Mesendoderm (in vitro differentiated cells): ENCODE measurements at regions not wholly inside any gene's neighbourhood (a gene's known extent, or its start where the extent isn't known, plus 50 kb on each side); places are given as distances from the start of the nearest gene placed in this dataset.
"Not testable (repeated sequence)": the region's sequence is repeated elsewhere in the genome, so short reads cannot be mapped to it uniquely, and the experiment has no call there.

Experiments used
- DNase-seq: peaks from one replicate; pipeline ENCODE4 v3.0.0; 2013
- H2AK5ac ChIP-seq: 2 replicates; pipeline ENCODE4 v1.6.1; 2013; ENCODE audit warnings: low read length, inconsistent platforms
- H2BK120ac ChIP-seq: 2 replicates; pipeline ENCODE4 v1.6.1; 2013; ENCODE audit warnings: low read depth, mild to moderate bottlenecking, low read length, moderate library complexity, mixed read lengths
- H2BK15ac ChIP-seq: replicated peaks from 2 replicates; pipeline ENCODE4 v1.6.1; 2013; ENCODE audit warnings: low read depth, mild to moderate bottlenecking, moderate library complexity
- H2BK5ac ChIP-seq: 2 replicates; pipeline ENCODE4 v1.6.1; 2013; ENCODE audit warnings: low read length, inconsistent platforms
- H3K18ac ChIP-seq: 2 replicates; pipeline ENCODE4 v1.6.1; 2013; ENCODE audit warnings: mild to moderate bottlenecking, low read length, mixed read lengths
- H3K23ac ChIP-seq: one replicate; pipeline ENCODE4 v1.6.1; 2013; ENCODE audit warnings: low read length
- H3K27ac ChIP-seq: 2 replicates; pipeline ENCODE4 v1.5.1; 2013; ENCODE audit warnings: low read depth, mild to moderate bottlenecking, inconsistent platforms, low read length, moderate library complexity
- H3K27me3 ChIP-seq: 2 replicates; pipeline ENCODE4 v1.6.1; 2013; ENCODE audit warnings: low read length, control low read depth, mild to moderate bottlenecking, inconsistent platforms; ENCODE audit not compliant: insufficient read depth, poor library complexity
- H3K36me3 ChIP-seq: 2 replicates; pipeline ENCODE4 v1.6.1; 2013; ENCODE audit warnings: low read length, inconsistent platforms; ENCODE audit not compliant: control insufficient read depth, insufficient read depth
- H3K4ac ChIP-seq: one replicate; pipeline ENCODE4 v1.6.1; 2013; ENCODE audit warnings: low read depth, mild to moderate bottlenecking, low read length, moderate library complexity
- H3K4me1 ChIP-seq: 2 replicates; pipeline ENCODE4 v1.6.1; 2013; ENCODE audit warnings: low read depth, low read length, inconsistent platforms; ENCODE audit not compliant: control insufficient read depth
- H3K4me2 ChIP-seq: 2 replicates; pipeline ENCODE4 v1.6.1; 2013; ENCODE audit warnings: low read length
- H3K4me3 ChIP-seq: 2 replicates; pipeline ENCODE4 v1.5.1; 2013; ENCODE audit warnings: mild to moderate bottlenecking, low read length
- H3K56ac ChIP-seq: one replicate; pipeline ENCODE4 v1.6.1; 2013; ENCODE audit warnings: low read length
- H3K79me1 ChIP-seq: 2 replicates; pipeline ENCODE4 v1.6.1; 2013; ENCODE audit warnings: low read length, inconsistent platforms
- H3K79me2 ChIP-seq: 2 replicates; pipeline ENCODE4 v1.6.1; 2013; ENCODE audit warnings: mild to moderate bottlenecking, low read length; ENCODE audit not compliant: control insufficient read depth, insufficient read depth
- H3K9ac ChIP-seq: 2 replicates; pipeline ENCODE4 v1.6.1; 2013; ENCODE audit warnings: low read length, inconsistent platforms
- H4K5ac ChIP-seq: one replicate; pipeline ENCODE4 v1.6.1; 2013; ENCODE audit warnings: low read length
- H4K8ac ChIP-seq: one replicate; pipeline ENCODE4 v1.6.1; 2013; ENCODE audit warnings: low read depth, mild to moderate bottlenecking, control low read depth, low read length, moderate library complexity
- WGBS: extraction: QIAGEN DNeasy Blood & Tissue Kit; methylation state at CpG from one replicate; pipeline ENCODE4 v1.1.7; 2013; ENCODE audit warnings: low lambda C conversion rate, missing lambda C conversion rate; ENCODE audit not compliant: insufficient coverage; ENCODE audit errors: extremely low coverage; 5-methylcytosine and 5-hydroxymethylcytosine counted together

- Histone ChIP-seq H3K36me3 (no peaks in the 10 kb centered on the region), H2BK120ac (no peak overlapping the region), H2BK5ac (no peak overlapping the region), H3K56ac (no peak overlapping the region), H4K8ac (no peak overlapping the region), H3K23ac (no peak overlapping the region), H3K27me3 (no peaks in the 10 kb centered on the region), H4K5ac (no peak overlapping the region), H3K4ac (no peak overlapping the region), H2BK15ac (no peak overlapping the region), H3K4me2 (no peak overlapping the region), H3K79me1 (no peaks in the 10 kb centered on the region), H3K27ac (no peak overlapping the region), H3K9ac (no peak overlapping the region), H3K4me3 (no peak overlapping the region), H3K79me2 (no peaks in the 10 kb centered on the region), H2AK5ac (no peak overlapping the region), H3K18ac (no peak overlapping the region), H3K4me1 (no peaks in the 10 kb centered on the region)
- no peak for DNase-seq
- WGBS, result no CpG with 5 or more reads among the region's 1 CpG
Observed at GRCh38 chr21:20167059-20167458, 831.1 kb upstream of the NCAM2 start.

- Histone ChIP-seq H3K9ac (no peak overlapping the region), H3K79me2 (no peaks in the 10 kb centered on the region), H3K27ac (no peak overlapping the region), H4K8ac (no peak overlapping the region), H2BK5ac (no peak overlapping the region), H3K4ac (no peak overlapping the region), H3K27me3 (no peaks in the 10 kb centered on the region), H3K4me2 (no peak overlapping the region), H3K23ac (no peak overlapping the region), H3K79me1 (no peaks in the 10 kb centered on the region), H3K36me3 (no peaks in the 10 kb centered on the region), H4K5ac (no peak overlapping the region), H2BK15ac (no peak overlapping the region), H3K56ac (no peak overlapping the region), H3K4me1 (no peaks in the 10 kb centered on the region), H2AK5ac (no peak overlapping the region), H2BK120ac (no peak overlapping the region), H3K4me3 (no peak overlapping the region), H3K18ac (no peak overlapping the region)
- no peak for DNase-seq
- no CpG with 5 or more reads among the region's 3 CpGs for WGBS
Observed at GRCh38 chr21:20169812-20170576, 828.2 kb upstream of the NCAM2 start.

DNA sequence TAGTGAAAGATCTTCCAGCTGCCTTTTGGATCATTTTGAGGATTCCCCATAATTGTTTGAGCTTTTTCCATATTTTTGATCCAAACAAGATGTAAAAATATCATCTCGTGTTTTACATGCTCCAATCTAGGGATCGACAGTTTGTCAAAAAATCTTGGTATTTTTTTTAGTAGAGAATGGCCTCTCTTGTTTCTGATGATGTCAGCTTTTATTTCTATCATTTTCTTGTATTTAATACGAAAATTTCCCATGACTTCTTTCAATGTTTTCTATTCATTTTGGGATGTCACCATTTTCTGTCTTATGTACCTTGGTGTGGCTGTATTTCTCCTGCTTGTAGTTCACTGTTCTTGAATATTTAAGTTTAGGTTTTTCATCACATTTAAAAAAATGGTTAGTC, 812.0 kb upstream of the NCAM2 start:
- Histone ChIP-seq H3K36me3 (no peaks in the 10 kb centered on the region), H3K18ac (no peak overlapping the region), H3K79me2 (no peaks in the 10 kb centered on the region), H3K9ac (no peak overlapping the region), H3K4me2 (no peak overlapping the region), H3K4me1 (no peaks in the 10 kb centered on the region), H3K27ac (no peak overlapping the region), H3K4ac (no peak overlapping the region), H2BK15ac (no peak overlapping the region), H3K79me1 (no peaks in the 10 kb centered on the region), H2BK120ac (no peak overlapping the region), H2AK5ac (no peak overlapping the region), H3K56ac (no peak overlapping the region), H3K27me3 (no peaks in the 10 kb centered on the region), H3K4me3 (no peak overlapping the region), H3K23ac (no peak overlapping the region), H2BK5ac (no peak overlapping the region), H4K8ac (no peak overlapping the region), H4K5ac (no peak overlapping the region)
- no peak for DNase-seq
- no CpG with 5 or more reads among the region's 3 CpGs for WGBS

- Histone ChIP-seq H2AK5ac (no peak overlapping the region), H3K27me3 (no peaks in the 10 kb centered on the region), H2BK120ac (no peak overlapping the region), H3K18ac (no peak overlapping the region), H3K36me3 (no peaks in the 10 kb centered on the region), H3K23ac (no peak overlapping the region), H3K4me2 (no peak overlapping the region), H3K27ac (no peak overlapping the region), H3K9ac (no peak overlapping the region), H2BK5ac (no peak overlapping the region), H3K79me2 (no peaks in the 10 kb centered on the region), H3K4ac (no peak overlapping the region), H2BK15ac (no peak overlapping the region), H3K79me1 (no peaks in the 10 kb centered on the region), H3K4me3 (no peak overlapping the region), H3K56ac (no peak overlapping the region), H3K4me1 (no peaks in the 10 kb centered on the region), H4K8ac (no peak overlapping the region), H4K5ac (no peak overlapping the region)
- DNase-seq, result no peak
- no CpG with 5 or more reads among the region's 2 CpGs for WGBS
Observed at GRCh38 chr21:20187028-20187427, 811.2 kb upstream of the NCAM2 start.

DNA sequence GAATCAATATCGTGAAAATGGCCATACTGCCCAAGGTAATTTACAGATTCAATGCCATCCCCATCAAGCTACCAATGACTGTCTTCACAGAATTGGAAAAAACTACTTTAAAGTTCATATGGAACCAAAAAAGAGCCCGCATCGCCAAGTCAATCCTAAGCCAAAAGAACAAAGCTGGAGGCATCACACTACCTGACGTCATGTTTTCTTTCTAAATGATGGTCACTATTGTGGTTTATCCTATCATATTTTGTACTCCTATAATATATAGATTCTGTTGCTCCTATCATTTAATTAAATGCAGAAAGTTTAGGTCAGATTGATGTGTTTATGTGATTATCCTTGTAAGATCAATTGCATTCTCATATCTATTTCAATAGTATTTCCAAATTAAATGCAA, 796.9 kb upstream of the NCAM2 start:
- not testable (repeated sequence) for H3K27me3 ChIP-seq, H3K4me2 ChIP-seq, H3K27ac ChIP-seq, H2BK120ac ChIP-seq, H3K18ac ChIP-seq, H2BK15ac ChIP-seq, H3K4me1 ChIP-seq, H3K9ac ChIP-seq, DNase-seq, H2BK5ac ChIP-seq, H4K8ac ChIP-seq, H3K4ac ChIP-seq, H3K79me1 ChIP-seq, H3K23ac ChIP-seq, H3K36me3 ChIP-seq, H3K79me2 ChIP-seq, H3K4me3 ChIP-seq, H2AK5ac ChIP-seq, H4K5ac ChIP-seq, H3K56ac ChIP-seq
- WGBS, result no CpG with 5 or more reads among the region's 4 CpGs

DNA sequence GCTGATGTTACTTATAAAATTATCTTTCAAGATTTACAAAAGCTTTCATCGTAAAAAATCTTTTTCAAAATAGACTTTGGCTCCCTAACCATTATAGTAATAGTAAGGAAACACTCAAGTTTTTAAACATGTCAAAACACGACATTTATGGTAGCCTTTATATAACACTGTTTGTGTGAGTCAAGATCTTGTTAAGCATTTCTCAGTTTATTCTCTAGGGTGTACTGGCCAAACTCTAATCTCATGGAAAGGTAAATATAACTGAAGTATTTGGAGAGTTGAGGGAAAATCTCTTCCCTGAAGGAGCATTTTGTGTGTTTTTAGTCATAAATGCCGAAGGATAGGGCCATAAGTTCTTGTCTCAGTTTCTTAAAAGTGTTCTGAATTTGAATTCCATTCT, 790.9 kb upstream of the NCAM2 start:
- Histone ChIP-seq H3K4me2 (no peak overlapping the region), H3K56ac (no peak overlapping the region), H3K4me1 (no peaks in the 10 kb centered on the region), H2BK5ac (no peak overlapping the region), H3K23ac (no peak overlapping the region), H3K27ac (no peak overlapping the region), H3K9ac (no peak overlapping the region), H3K27me3 (no peaks in the 10 kb centered on the region), H2BK120ac (no peak overlapping the region), H3K79me2 (no peaks in the 10 kb centered on the region), H2BK15ac (no peak overlapping the region), H3K79me1 (no peaks in the 10 kb centered on the region), H3K4me3 (no peak overlapping the region), H4K8ac (no peak overlapping the region), H2AK5ac (no peak overlapping the region), H3K4ac (no peak overlapping the region), H4K5ac (no peak overlapping the region), H3K36me3 (no peaks in the 10 kb centered on the region), H3K18ac (no peak overlapping the region)
- no CpG with 5 or more reads among the region's 3 CpGs for WGBS
- no peak for DNase-seq
